H9 (cell line): ENCODE measurements at regions not wholly inside any gene's neighbourhood (a gene's known extent, or its start where the extent isn't known, plus 50 kb on each side); places are given as distances from the start of the nearest gene placed in this dataset.

ENCODE experiments used
- DNase-seq: peaks from one replicate; pipeline ENCODE4 v3.0.0-alpha.2; 2017
- H2AFZ ChIP-seq: one replicate; pipeline ENCODE4 v1.6.1; 2013; ENCODE audit warnings: mild to moderate bottlenecking, low read length, control low read depth, moderate library complexity
- H2AK5ac ChIP-seq: 2 replicates; pipeline ENCODE4 v1.6.1; 2013; ENCODE audit warnings: low read length, control low read depth, mixed read lengths; ENCODE audit not compliant: insufficient read length
- H2BK120ac ChIP-seq: one replicate; pipeline ENCODE4 v1.6.1; 2013; ENCODE audit warnings: low read depth, mild to moderate bottlenecking, low read length, control low read depth, inconsistent platforms; ENCODE audit not compliant: poor library complexity, severe bottlenecking
- H2BK12ac ChIP-seq: 2 replicates; pipeline ENCODE4 v1.6.1; 2013; ENCODE audit warnings: low read length, control low read depth, mixed read lengths, low read depth; ENCODE audit not compliant: insufficient read length
- H2BK15ac ChIP-seq: 2 replicates; pipeline ENCODE4 v1.6.1; 2013; ENCODE audit warnings: low read depth, low read length, control low read depth
- H2BK20ac ChIP-seq: one replicate; pipeline ENCODE4 v1.6.1; 2013; ENCODE audit warnings: low read depth, mild to moderate bottlenecking, low read length, control low read depth, inconsistent platforms; ENCODE audit not compliant: poor library complexity, severe bottlenecking
- H2BK5ac ChIP-seq: 2 replicates; pipeline ENCODE4 v1.6.1; 2013; ENCODE audit warnings: low read length, control low read depth, mixed read lengths; ENCODE audit not compliant: insufficient read length
- H3K14ac ChIP-seq: 2 replicates; pipeline ENCODE4 v1.6.1; 2013; ENCODE audit warnings: low read length, control low read depth; ENCODE audit not compliant: insufficient read depth
- H3K18ac ChIP-seq: 2 replicates; pipeline ENCODE4 v1.6.1; 2013; ENCODE audit warnings: low read depth, mild to moderate bottlenecking, mixed read lengths, low read length, control low read depth; ENCODE audit not compliant: insufficient read length
- H3K23ac ChIP-seq: 2 replicates; pipeline ENCODE4 v1.6.1; 2013; ENCODE audit warnings: low read length, control low read depth, mixed read lengths, low read depth; ENCODE audit not compliant: insufficient read length
- H3K23me2 ChIP-seq: 2 replicates; pipeline ENCODE4 v1.6.1; 2013; ENCODE audit warnings: low read depth, mild to moderate bottlenecking, mixed read lengths, low read length, control low read depth; ENCODE audit not compliant: insufficient read length, poor library complexity, severe bottlenecking
- H3K27ac ChIP-seq: 2 replicates; pipeline ENCODE4 v1.5.1; 2013; ENCODE audit warnings: low read length, control low read depth, mixed read lengths, low read depth; ENCODE audit not compliant: insufficient read length
- H3K27me3 ChIP-seq: 2 replicates; pipeline ENCODE4 v1.6.1; 2013; ENCODE audit warnings: low read length, control low read depth, inconsistent platforms; ENCODE audit not compliant: insufficient read depth
- H3K4ac ChIP-seq: 2 replicates; pipeline ENCODE4 v1.6.1; 2013; ENCODE audit warnings: low read depth, mild to moderate bottlenecking, control low read depth, inconsistent platforms, low read length, moderate library complexity
- H3K4me1 ChIP-seq: 2 replicates; pipeline ENCODE4 v1.6.1; 2013; ENCODE audit warnings: low read length, control low read depth, inconsistent platforms; ENCODE audit not compliant: insufficient read depth
- H3K4me2 ChIP-seq: 2 replicates; pipeline ENCODE4 v1.6.1; 2013; ENCODE audit warnings: low read length, control low read depth, mixed read lengths; ENCODE audit not compliant: insufficient read length, insufficient read depth
- H3K56ac ChIP-seq: 2 replicates; pipeline ENCODE4 v1.6.1; 2013; ENCODE audit warnings: low read depth, mild to moderate bottlenecking, mixed read lengths, low read length, control low read depth; ENCODE audit not compliant: insufficient read length
- H3K79me1 ChIP-seq: 2 replicates; pipeline ENCODE4 v1.6.1; 2013; ENCODE audit warnings: low read depth, mild to moderate bottlenecking, moderate library complexity, low read length, control low read depth, inconsistent platforms; ENCODE audit not compliant: insufficient read depth, poor library complexity, severe bottlenecking
- H3K79me2 ChIP-seq: 2 replicates; pipeline ENCODE4 v1.6.1; 2013; ENCODE audit warnings: low read length, control low read depth, inconsistent platforms; ENCODE audit not compliant: insufficient read depth
- H3K9ac ChIP-seq: 2 replicates; pipeline ENCODE4 v1.6.1; 2013; ENCODE audit warnings: low read length, control low read depth, mixed read lengths; ENCODE audit not compliant: insufficient read length; ENCODE audit errors: extremely low read depth
- H3K9me3 ChIP-seq: one replicate; pipeline ENCODE4 v1.6.1; 2013; ENCODE audit warnings: low read depth, low read length, inconsistent platforms; ENCODE audit not compliant: control insufficient read depth
- H3T11ph ChIP-seq: one replicate; pipeline ENCODE4 v1.6.1; 2013; ENCODE audit warnings: mild to moderate bottlenecking, low read length, control low read depth, inconsistent platforms
- H4K20me1 ChIP-seq: one replicate; pipeline ENCODE4 v1.6.1; 2013; ENCODE audit not compliant: control insufficient read depth, insufficient read length, insufficient read depth
- H4K5ac ChIP-seq: 2 replicates; pipeline ENCODE4 v1.6.1; 2013; ENCODE audit warnings: low read depth, mild to moderate bottlenecking, mixed read lengths, low read length, control low read depth; ENCODE audit not compliant: insufficient read length
- H4K8ac ChIP-seq: replicated peaks from 2 replicates; pipeline ENCODE4 v1.6.1; 2013; ENCODE audit warnings: low read length, control low read depth, mixed read lengths, low read depth; ENCODE audit not compliant: insufficient read length
- H4K91ac ChIP-seq: 2 replicates; pipeline ENCODE4 v1.6.1; 2013; ENCODE audit warnings: low read depth, mild to moderate bottlenecking, moderate library complexity, mixed read lengths, low read length, control low read depth; ENCODE audit not compliant: insufficient read length
- H3K27ac Mint-ChIP-seq, 3 experiments: 2 replicates in 2 of 3; 3 replicates in 1 of 3; pipeline ENCODE4 v1.8.0; 2020 to 2021; ENCODE audit warnings: mixed read lengths in 3 of 3, mild to moderate bottlenecking in 1 of 3, moderate library complexity in 1 of 3
- H3K27me3 Mint-ChIP-seq: 2 replicates; pipeline ENCODE4 v1.8.0; 2021; ENCODE audit warnings: low read depth, mild to moderate bottlenecking, moderate library complexity, mixed read lengths
- H3K36me3 Mint-ChIP-seq, 3 experiments: 2 replicates in 2 of 3; 3 replicates in 1 of 3; pipeline ENCODE4 v1.8.0; 2020 to 2021; ENCODE audit warnings: low read depth in 3 of 3, mixed read lengths in 3 of 3; ENCODE audit not compliant: insufficient read depth in 1 of 3
- H3K4me1 Mint-ChIP-seq, 2 experiments: 2 replicates each; pipeline ENCODE4 v1.8.0; 2020; ENCODE audit warnings: mixed read lengths in 2 of 2
- H3K4me3 Mint-ChIP-seq, 2 experiments: 2 replicates in 1 of 2; 3 replicates in 1 of 2; pipeline ENCODE4 v1.8.0; 2020 to 2021; ENCODE audit warnings: mild to moderate bottlenecking in 2 of 2, mixed read lengths in 2 of 2, moderate library complexity in 1 of 2
- H3K9me3 Mint-ChIP-seq, 2 experiments: 2 replicates in 1 of 2; 3 replicates in 1 of 2; pipeline ENCODE4 v1.8.0; 2020; ENCODE audit warnings: mild to moderate bottlenecking in 2 of 2, mixed read lengths in 2 of 2, moderate library complexity in 1 of 2
- CTCF ChIP-seq: fragments of 200-600 bp; sonication (generic); conservative IDR thresholded peaks from 3 replicates; pipeline ENCODE4 v1.8.0; 2021; ENCODE audit warnings: antibody characterized with exemption, mild to moderate bottlenecking
- WGBS: extraction: QIAGEN DNeasy Blood & Tissue Kit; methylation state at CpG from one replicate; pipeline ENCODE4 v1.1.7; 2013; ENCODE audit warnings: missing lambda C conversion rate, low lambda C conversion rate, mixed read lengths; ENCODE audit not compliant: insufficient read length; ENCODE audit errors: extremely low coverage; 5-methylcytosine and 5-hydroxymethylcytosine counted together

- no peak overlapping the region for H3K27ac Mint-ChIP-seq
- H3K27me3 Mint-ChIP-seq, result no peaks in the 10 kb centered on the region
- Histone ChIP-seq H3K4me1 (no peaks in the 10 kb centered on the region), H4K91ac (no peak overlapping the region), H4K5ac (no peak overlapping the region), H3K23ac (no peak overlapping the region), H3K79me2 (no peaks in the 10 kb centered on the region), H3T11ph (no peak overlapping the region), H3K18ac (no peak overlapping the region), H4K20me1 (no peaks in the 10 kb centered on the region), H3K4me2 (no peak overlapping the region), H3K79me1 (no peaks in the 10 kb centered on the region), H3K4ac (no peak overlapping the region), H3K27ac (no peak overlapping the region), H2BK5ac (no peak overlapping the region), H3K56ac (no peak overlapping the region), H2AK5ac (no peak overlapping the region), H2BK15ac (no peak overlapping the region), H3K9ac (no peak overlapping the region), H3K14ac (no peak overlapping the region), H2BK20ac (no peak overlapping the region), H3K27me3 (no peaks in the 10 kb centered on the region), H3K23me2 (no peaks in the 10 kb centered on the region), H4K8ac (no peak overlapping the region), H2AFZ (no peak overlapping the region), H3K9me3 (no peaks in the 10 kb centered on the region), H2BK12ac (no peak overlapping the region), H2BK120ac (no peak overlapping the region)
- WGBS, result no CpG with 5 or more reads among the region's 3 CpGs
- no peak overlapping the region for H3K4me3 Mint-ChIP-seq
- DNase-seq, result no peak
- peaks cover 9 to 10% of the 10 kb centered on the region in 2 experiments; a peak in 4 of 5 replicates for H3K9me3 Mint-ChIP-seq
- TF ChIP-seq CTCF, result no peak
- H3K36me3 Mint-ChIP-seq, result peaks cover 5 to 23% (median 7%) of the 10 kb centered on the region in 3 experiments
- H3K4me1 Mint-ChIP-seq, result peaks cover 5% of the 10 kb centered on the region in 2 experiments; a peak in 2 of 4 replicates
Observed at GRCh38 chr2:193542762-193543161, 1348.0 kb upstream of the TMEFF2 start.
